ENCODE measurements at regions not wholly inside any gene's neighbourhood (a gene's known extent, or its start where the extent isn't known, plus 50 kb on each side); places are given as distances from the start of the nearest gene placed in this dataset.
"Not testable (repeated sequence)": the region's sequence is repeated elsewhere in the genome, so short reads cannot be mapped to it uniquely, and the experiment has no call there.

- H3K27ac ChIP-seq (ENCODE audit: low read depth, low read length): no peak overlapping the region
Measured at GRCh38 chr1:193438771-193439170, 252.4 kb upstream of the B3GALT2 start.

GRCh38 chr1:193438312-193438711, 251.9 kb upstream of the B3GALT2 start:
- H3K9ac ChIP-seq (ENCODE audit: low read depth in 1 of 3, low read length in 3 of 3): no peak overlapping the region

More at GRCh38 chr1:193438771-193439170, 252.4 kb upstream of the B3GALT2 start:
- Histone ChIP-seq H3K27me3 (ENCODE audit: control insufficient read depth in 3 of 3, insufficient read depth in 3 of 3, low read length in 3 of 3) (no peaks in the 10 kb centered on the region), H3K4me3 (ENCODE audit: low read length in 3 of 3) (no peak overlapping the region), H3K9me3 (ENCODE audit: control insufficient read depth in 3 of 3, low read length in 3 of 3) (no peaks in the 10 kb centered on the region), H3K4me1 (ENCODE audit: control insufficient read depth in 3 of 3, insufficient read depth in 3 of 3, low read length in 3 of 3) (no peaks in the 10 kb centered on the region), H3K36me3 (ENCODE audit: control insufficient read depth in 3 of 3, insufficient read depth in 3 of 3, low read length in 3 of 3) (no peaks in the 10 kb centered on the region), H3K9ac (ENCODE audit: low read depth in 1 of 3, low read length in 3 of 3) (no peak overlapping the region)

GRCh38 chr1:193437785-193438184, 251.4 kb upstream of the B3GALT2 start:
- H3K27me3 ChIP-seq (ENCODE audit: control insufficient read depth in 3 of 3, insufficient read depth in 3 of 3, low read length in 3 of 3): no peaks in the 10 kb centered on the region
- H3K9ac ChIP-seq (ENCODE audit: low read depth in 1 of 3, low read length in 3 of 3): no peak overlapping the region
- H3K4me1 ChIP-seq (ENCODE audit: control insufficient read depth in 3 of 3, insufficient read depth in 3 of 3, low read length in 3 of 3): no peaks in the 10 kb centered on the region
- H3K4me3 ChIP-seq (ENCODE audit: low read length in 3 of 3): no peak overlapping the region
- H3K27ac ChIP-seq (ENCODE audit: low read depth, low read length): no peak overlapping the region
- H3K9me3 ChIP-seq (ENCODE audit: control insufficient read depth in 3 of 3, low read length in 3 of 3): no peaks in the 10 kb centered on the region
- no peaks in the 10 kb centered on the region for H3K36me3 ChIP-seq (ENCODE audit: control insufficient read depth in 3 of 3, insufficient read depth in 3 of 3, low read length in 3 of 3)

More at GRCh38 chr1:193438312-193438711, 251.9 kb upstream of the B3GALT2 start:
- Histone ChIP-seq H3K36me3 (ENCODE audit: control insufficient read depth in 3 of 3, insufficient read depth in 3 of 3, low read length in 3 of 3) (no peaks in the 10 kb centered on the region), H3K9me3 (ENCODE audit: control insufficient read depth in 3 of 3, low read length in 3 of 3) (no peaks in the 10 kb centered on the region), H3K4me3 (ENCODE audit: low read length in 3 of 3) (no peak overlapping the region), H3K27ac (ENCODE audit: low read depth, low read length) (no peak overlapping the region), H3K4me1 (ENCODE audit: control insufficient read depth in 3 of 3, insufficient read depth in 3 of 3, low read length in 3 of 3) (no peaks in the 10 kb centered on the region), H3K27me3 (ENCODE audit: control insufficient read depth in 3 of 3, insufficient read depth in 3 of 3, low read length in 3 of 3) (no peaks in the 10 kb centered on the region)

GRCh38 chr1:193437333-193437732, 250.9 kb upstream of the B3GALT2 start:
- H3K36me3 ChIP-seq (ENCODE audit: control insufficient read depth in 3 of 3, insufficient read depth in 3 of 3, low read length in 3 of 3); H3K27me3 ChIP-seq (ENCODE audit: control insufficient read depth in 3 of 3, insufficient read depth in 3 of 3, low read length in 3 of 3); H3K9me3 ChIP-seq (ENCODE audit: control insufficient read depth in 3 of 3, low read length in 3 of 3); H3K4me3 ChIP-seq (ENCODE audit: low read length in 3 of 3); H3K9ac ChIP-seq (ENCODE audit: low read depth in 1 of 3, low read length in 3 of 3); H3K4me1 ChIP-seq (ENCODE audit: control insufficient read depth in 3 of 3, insufficient read depth in 3 of 3, low read length in 3 of 3); H3K27ac ChIP-seq (ENCODE audit: low read depth, low read length): not testable (repeated sequence)

- no peak overlapping the region for H3K9ac ChIP-seq (ENCODE audit: low read depth in 1 of 3, low read length in 3 of 3)
- H3K9me3 ChIP-seq (ENCODE audit: control insufficient read depth in 3 of 3, low read length in 3 of 3): no peaks in the 10 kb centered on the region
- no peak overlapping the region for H3K4me3 ChIP-seq (ENCODE audit: low read length in 3 of 3)
- no peaks in the 10 kb centered on the region for H3K36me3 ChIP-seq (ENCODE audit: control insufficient read depth in 3 of 3, insufficient read depth in 3 of 3, low read length in 3 of 3)
- H3K27me3 ChIP-seq (ENCODE audit: control insufficient read depth in 3 of 3, insufficient read depth in 3 of 3, low read length in 3 of 3): no peaks in the 10 kb centered on the region
- H3K4me1 ChIP-seq (ENCODE audit: control insufficient read depth in 3 of 3, insufficient read depth in 3 of 3, low read length in 3 of 3): no peaks in the 10 kb centered on the region
- no peak overlapping the region for H3K27ac ChIP-seq (ENCODE audit: low read depth, low read length)
Measured at GRCh38 chr1:193435781-193436180, 249.4 kb upstream of the B3GALT2 start.

- no peaks in the 10 kb centered on the region for H3K4me1 ChIP-seq (ENCODE audit: control insufficient read depth in 3 of 3, insufficient read depth in 3 of 3, low read length in 3 of 3)
- H3K27ac ChIP-seq (ENCODE audit: low read depth, low read length): no peak overlapping the region
- H3K9me3 ChIP-seq (ENCODE audit: control insufficient read depth in 3 of 3, low read length in 3 of 3): no peaks in the 10 kb centered on the region
- H3K36me3 ChIP-seq (ENCODE audit: control insufficient read depth in 3 of 3, insufficient read depth in 3 of 3, low read length in 3 of 3): no peaks in the 10 kb centered on the region
- no peak overlapping the region for H3K9ac ChIP-seq (ENCODE audit: low read depth in 1 of 3, low read length in 3 of 3)
- no peaks in the 10 kb centered on the region for H3K27me3 ChIP-seq (ENCODE audit: control insufficient read depth in 3 of 3, insufficient read depth in 3 of 3, low read length in 3 of 3)
- H3K4me3 ChIP-seq (ENCODE audit: low read length in 3 of 3): no peak overlapping the region
Measured at GRCh38 chr1:193434319-193434718, 247.9 kb upstream of the B3GALT2 start.

- H3K9me3 ChIP-seq (ENCODE audit: control insufficient read depth in 3 of 3, low read length in 3 of 3): no peaks in the 10 kb centered on the region
Measured at GRCh38 chr1:193433599-193433998, 247.2 kb upstream of the B3GALT2 start.

GRCh38 chr1:193432979-193433587, 246.7 kb upstream of the B3GALT2 start:
- Histone ChIP-seq H3K9me3 (ENCODE audit: control insufficient read depth in 3 of 3, low read length in 3 of 3) (no peaks in the 10 kb centered on the region), H3K27me3 (ENCODE audit: control insufficient read depth in 3 of 3, insufficient read depth in 3 of 3, low read length in 3 of 3) (no peaks in the 10 kb centered on the region), H3K9ac (ENCODE audit: low read depth in 1 of 3, low read length in 3 of 3) (no peak overlapping the region), H3K4me1 (ENCODE audit: control insufficient read depth in 3 of 3, insufficient read depth in 3 of 3, low read length in 3 of 3) (no peaks in the 10 kb centered on the region), H3K4me3 (ENCODE audit: low read length in 3 of 3) (no peak overlapping the region), H3K27ac (ENCODE audit: low read depth, low read length) (no peak overlapping the region), H3K36me3 (ENCODE audit: control insufficient read depth in 3 of 3, insufficient read depth in 3 of 3, low read length in 3 of 3) (no peaks in the 10 kb centered on the region)

More at GRCh38 chr1:193433599-193433998, 247.2 kb upstream of the B3GALT2 start:
- no peak overlapping the region for H3K27ac ChIP-seq (ENCODE audit: low read depth, low read length)
- H3K4me1 ChIP-seq (ENCODE audit: control insufficient read depth in 3 of 3, insufficient read depth in 3 of 3, low read length in 3 of 3): no peaks in the 10 kb centered on the region
- H3K36me3 ChIP-seq (ENCODE audit: control insufficient read depth in 3 of 3, insufficient read depth in 3 of 3, low read length in 3 of 3): no peaks in the 10 kb centered on the region
- no peak overlapping the region for H3K9ac ChIP-seq (ENCODE audit: low read depth in 1 of 3, low read length in 3 of 3)
- no peaks in the 10 kb centered on the region for H3K27me3 ChIP-seq (ENCODE audit: control insufficient read depth in 3 of 3, insufficient read depth in 3 of 3, low read length in 3 of 3)
- no peak overlapping the region for H3K4me3 ChIP-seq (ENCODE audit: low read length in 3 of 3)

GRCh38 chr1:193431265-193431977, 245.0 kb upstream of the B3GALT2 start:
- no peak overlapping the region for H3K27ac ChIP-seq (ENCODE audit: low read depth, low read length)
- H3K27me3 ChIP-seq (ENCODE audit: control insufficient read depth in 3 of 3, insufficient read depth in 3 of 3, low read length in 3 of 3): no peaks in the 10 kb centered on the region
- H3K4me3 ChIP-seq (ENCODE audit: low read length in 3 of 3): no peak overlapping the region
- H3K36me3 ChIP-seq (ENCODE audit: control insufficient read depth in 3 of 3, insufficient read depth in 3 of 3, low read length in 3 of 3): no peaks in the 10 kb centered on the region
- H3K9me3 ChIP-seq (ENCODE audit: control insufficient read depth in 3 of 3, low read length in 3 of 3): no peaks in the 10 kb centered on the region
- no peak overlapping the region for H3K9ac ChIP-seq (ENCODE audit: low read depth in 1 of 3, low read length in 3 of 3)
- H3K4me1 ChIP-seq (ENCODE audit: control insufficient read depth in 3 of 3, insufficient read depth in 3 of 3, low read length in 3 of 3): no peaks in the 10 kb centered on the region

- no peaks in the 10 kb centered on the region for H3K4me1 ChIP-seq (ENCODE audit: control insufficient read depth in 3 of 3, insufficient read depth in 3 of 3, low read length in 3 of 3)
- H3K9ac ChIP-seq (ENCODE audit: low read depth in 1 of 3, low read length in 3 of 3): no peak overlapping the region
- H3K27me3 ChIP-seq (ENCODE audit: control insufficient read depth in 3 of 3, insufficient read depth in 3 of 3, low read length in 3 of 3): no peaks in the 10 kb centered on the region
- no peaks in the 10 kb centered on the region for H3K36me3 ChIP-seq (ENCODE audit: control insufficient read depth in 3 of 3, insufficient read depth in 3 of 3, low read length in 3 of 3)
- no peaks in the 10 kb centered on the region for H3K9me3 ChIP-seq (ENCODE audit: control insufficient read depth in 3 of 3, low read length in 3 of 3)
- H3K4me3 ChIP-seq (ENCODE audit: low read length in 3 of 3): no peak overlapping the region
- H3K27ac ChIP-seq (ENCODE audit: low read depth, low read length): no peak overlapping the region
Measured at GRCh38 chr1:193427524-193427923, 241.1 kb upstream of the B3GALT2 start.
